ENCODE measurements at regions not wholly inside any gene's neighbourhood (a gene's known extent, or its start where the extent isn't known, plus 50 kb on each side); places are given as distances from the start of the nearest gene placed in this dataset.

- no peak for TF ChIP-seq CTCF (IDR thresholded peaks at IDR 0.05)
- TF ChIP-seq EZH2 (IDR thresholded peaks at IDR 0.05; ENCODE audit: borderline replicate concordance, insufficient read depth, low read depth, low read length, poor library complexity, severe bottlenecking), result no peak
Observed at GRCh38 chr15:26029146-26029545, 166.0 kb upstream of the ATP10A start.
